Hepatocyte (in vitro differentiated cells): ENCODE measurements at regions not wholly inside any gene's neighbourhood (a gene's known extent, or its start where the extent isn't known, plus 50 kb on each side); places are given as distances from the start of the nearest gene placed in this dataset.

Experiments used
- CTCF ChIP-seq: fragments of 200-600 bp; sonication (generic); IDR thresholded peaks from 2 replicates; pipeline ENCODE4 v1.5.1; 2016; ENCODE audit warnings: antibody characterized with exemption, mild to moderate bottlenecking; ENCODE audit not compliant: poor library complexity
- EZH2 ChIP-seq: fragments of 200-600 bp; sonication (generic); IDR thresholded peaks from 2 replicates; pipeline ENCODE4 v1.6.1; 2016; ENCODE audit warnings: antibody characterized with exemption, mild to moderate bottlenecking, borderline replicate concordance

GRCh38 chr6:10196090-10196489 is 218.8 kb downstream of the TFAP2A start:
- TF ChIP-seq CTCF = no peak
- no peak for TF ChIP-seq EZH2
